Spleen (tissue), 7 donors: ENCODE measurements at regions not wholly inside any gene's neighbourhood (a gene's known extent, or its start where the extent isn't known, plus 50 kb on each side); places are given as distances from the start of the nearest gene placed in this dataset.

Source experiments
- POLR2A ChIP-seq, 3 donors: fragments of 450-650 bp; IDR thresholded peaks; one replicate each; pipeline ENCODE4 v1.5.1; 2017; ENCODE audit warnings: antibody characterized with exemption in 3 of 3, mild to moderate bottlenecking in 1 of 3
- POLR2AphosphoS5 ChIP-seq, 3 donors: sonication (generic); formaldehyde crosslinking; IDR thresholded peaks; one replicate each; pipeline ENCODE4 v1.5.1; 2017; ENCODE audit warnings: antibody characterized with exemption in 3 of 3
- TF ChIP-seq, protein P1 (sequence below), 11 experiments: fragments of 200-600 bp in 7 of 11; fragments of 450-650 bp in 4 of 11; sonication (generic) in 4 of 11; IDR thresholded peaks in 8 of 11; conservative IDR thresholded peaks in 3 of 11; 1 replicate in 7 of 11; 2 replicates in 4 of 11; pipeline versions ENCODE4 v1.4.0 to v1.8.0; 2016 to 2021; ENCODE audit warnings: antibody characterized with exemption in 11 of 11, inconsistent platforms in 4 of 11, mild to moderate bottlenecking in 1 of 11
- donor health status: DM: no; HTN: no; CAD: no; lungs with moderate emphysema.
- donor health status: DM: no; HTN: no; CAD: no.
- donor health status: DM: no; HTN: no; CAD: no.

DNA sequence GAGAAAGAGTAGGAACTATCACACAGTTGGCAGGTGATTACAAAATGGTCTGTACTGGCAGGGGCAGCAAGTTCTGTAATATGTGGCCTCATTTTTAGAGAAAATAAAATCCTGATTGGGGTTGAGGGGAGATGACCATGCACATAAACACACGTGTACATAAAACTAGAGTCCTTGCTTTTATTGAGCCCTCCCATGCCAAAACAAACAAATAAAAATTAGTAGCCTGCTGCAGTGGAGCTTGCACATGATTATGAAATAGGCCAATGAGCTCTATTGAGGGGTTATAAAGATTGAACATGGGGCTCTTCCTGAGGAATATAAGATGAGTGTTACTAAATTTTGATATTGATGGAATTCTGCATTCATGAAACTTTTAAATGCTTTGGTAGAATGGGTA, 248.4 kb downstream of the ELAVL2 start:
- no peak for TF ChIP-seq POLR2A (IDR thresholded peaks at IDR 0.05)
- TF ChIP-seq, protein P1, sequence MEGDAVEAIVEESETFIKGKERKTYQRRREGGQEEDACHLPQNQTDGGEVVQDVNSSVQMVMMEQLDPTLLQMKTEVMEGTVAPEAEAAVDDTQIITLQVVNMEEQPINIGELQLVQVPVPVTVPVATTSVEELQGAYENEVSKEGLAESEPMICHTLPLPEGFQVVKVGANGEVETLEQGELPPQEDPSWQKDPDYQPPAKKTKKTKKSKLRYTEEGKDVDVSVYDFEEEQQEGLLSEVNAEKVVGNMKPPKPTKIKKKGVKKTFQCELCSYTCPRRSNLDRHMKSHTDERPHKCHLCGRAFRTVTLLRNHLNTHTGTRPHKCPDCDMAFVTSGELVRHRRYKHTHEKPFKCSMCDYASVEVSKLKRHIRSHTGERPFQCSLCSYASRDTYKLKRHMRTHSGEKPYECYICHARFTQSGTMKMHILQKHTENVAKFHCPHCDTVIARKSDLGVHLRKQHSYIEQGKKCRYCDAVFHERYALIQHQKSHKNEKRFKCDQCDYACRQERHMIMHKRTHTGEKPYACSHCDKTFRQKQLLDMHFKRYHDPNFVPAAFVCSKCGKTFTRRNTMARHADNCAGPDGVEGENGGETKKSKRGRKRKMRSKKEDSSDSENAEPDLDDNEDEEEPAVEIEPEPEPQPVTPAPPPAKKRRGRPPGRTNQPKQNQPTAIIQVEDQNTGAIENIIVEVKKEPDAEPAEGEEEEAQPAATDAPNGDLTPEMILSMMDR (IDR thresholded peaks at IDR 0.05 in 8 of 11, conservative IDR thresholded peaks at IDR 0.05 in 3 of 11), result no peak
- TF ChIP-seq POLR2AphosphoS5 (IDR thresholded peaks at IDR 0.05), result no peak
